Embryonic facial prominence (tissue), 1 donor: ENCODE measurements at regions not wholly inside any gene's neighbourhood (a gene's known extent, or its start where the extent isn't known, plus 50 kb on each side); places are given as distances from the start of the nearest gene placed in this dataset.

ENCODE experiments used
- DNase-seq: peaks from one replicate; pipeline ENCODE4 v3.0.0-alpha.2; 2016; ENCODE audit errors: extremely low spot score

DNA sequence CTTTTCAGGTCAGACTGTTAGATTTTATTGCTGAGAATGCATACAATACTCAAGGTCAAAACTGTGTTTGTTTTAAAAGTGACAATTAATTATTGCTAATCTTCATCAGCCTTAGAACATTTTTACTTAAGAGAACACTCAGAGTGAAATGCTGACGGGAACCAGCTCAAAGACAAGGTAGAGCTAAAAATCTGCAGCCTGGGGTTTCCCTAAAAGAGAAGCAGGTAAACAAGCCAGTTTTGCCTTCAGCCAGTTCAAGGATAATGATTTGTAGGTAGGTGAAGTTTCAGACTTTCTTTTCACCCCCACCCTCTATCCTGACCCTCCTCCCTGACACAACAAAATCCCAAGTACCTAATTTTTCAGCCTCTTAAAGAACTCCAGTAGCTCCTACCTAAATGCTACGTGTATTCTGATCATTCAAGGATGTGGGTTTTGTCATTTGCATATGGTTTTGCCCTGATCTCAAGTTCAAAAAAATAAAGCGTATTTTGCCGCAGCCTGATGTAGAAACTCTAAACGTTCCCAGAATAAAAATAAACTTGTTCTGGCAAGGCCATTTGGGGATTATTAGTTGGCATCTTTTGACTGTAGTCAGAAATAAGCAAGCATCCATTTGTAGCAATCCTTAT lies 407.2 kb downstream of the EFNA5 start:
- DNase-seq = no peak

- DNase-seq = no peak
These were observed 412.7 kb downstream of the EFNA5 start for GRCh38 chr5:107257885-107258520.

DNA sequence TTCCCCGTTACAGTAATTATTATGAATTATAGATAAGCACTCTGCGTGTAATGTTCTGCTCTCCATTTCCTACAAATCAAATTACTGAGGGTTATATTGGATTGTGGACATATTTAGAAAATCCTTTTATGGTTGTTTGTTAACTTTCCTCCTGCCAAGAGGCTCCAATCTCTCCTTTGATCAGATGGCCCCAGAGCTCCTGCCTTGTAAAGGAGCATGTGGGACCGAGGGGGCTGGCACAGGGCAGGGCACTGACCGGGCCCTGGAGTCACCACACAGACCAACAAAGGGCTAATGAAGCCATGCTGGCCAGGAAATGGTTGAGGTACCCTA lies 415.9 kb downstream of the EFNA5 start:
- no peak for DNase-seq

- no peak for DNase-seq
These were observed 416.4 kb downstream of the EFNA5 start for GRCh38 chr5:107254214-107254901.

GRCh38 chr5:107253246-107253645 lies 417.5 kb downstream of the EFNA5 start:
- DNase-seq = no peak

DNA sequence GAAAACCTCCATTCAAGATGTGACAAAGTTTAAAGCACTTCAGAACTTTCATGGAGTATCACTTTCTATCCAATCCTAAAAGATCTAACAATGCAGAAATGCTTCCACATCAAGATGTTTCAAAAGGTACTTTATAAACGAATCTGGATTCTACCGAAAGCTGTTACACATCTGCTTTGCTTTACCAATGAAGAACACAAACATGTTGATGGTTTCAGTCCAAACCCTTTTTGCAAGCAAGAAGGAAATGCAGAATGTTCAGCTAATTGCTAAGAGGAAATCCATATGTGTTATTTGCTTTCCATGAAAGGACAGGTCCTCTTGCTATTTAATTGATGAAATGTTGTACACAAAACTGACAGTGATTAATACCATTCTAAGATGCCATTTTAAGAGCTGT lies 419.6 kb downstream of the EFNA5 start:
- DNase-seq = no peak

GRCh38 chr5:107248066-107248695 lies 422.6 kb downstream of the EFNA5 start:
- no peak for DNase-seq

GRCh38 chr5:107247427-107247826 lies 423.3 kb downstream of the EFNA5 start:
- DNase-seq = no peak

- no peak for DNase-seq
These were observed 427.5 kb downstream of the EFNA5 start for GRCh38 chr5:107243220-107243579.

DNA sequence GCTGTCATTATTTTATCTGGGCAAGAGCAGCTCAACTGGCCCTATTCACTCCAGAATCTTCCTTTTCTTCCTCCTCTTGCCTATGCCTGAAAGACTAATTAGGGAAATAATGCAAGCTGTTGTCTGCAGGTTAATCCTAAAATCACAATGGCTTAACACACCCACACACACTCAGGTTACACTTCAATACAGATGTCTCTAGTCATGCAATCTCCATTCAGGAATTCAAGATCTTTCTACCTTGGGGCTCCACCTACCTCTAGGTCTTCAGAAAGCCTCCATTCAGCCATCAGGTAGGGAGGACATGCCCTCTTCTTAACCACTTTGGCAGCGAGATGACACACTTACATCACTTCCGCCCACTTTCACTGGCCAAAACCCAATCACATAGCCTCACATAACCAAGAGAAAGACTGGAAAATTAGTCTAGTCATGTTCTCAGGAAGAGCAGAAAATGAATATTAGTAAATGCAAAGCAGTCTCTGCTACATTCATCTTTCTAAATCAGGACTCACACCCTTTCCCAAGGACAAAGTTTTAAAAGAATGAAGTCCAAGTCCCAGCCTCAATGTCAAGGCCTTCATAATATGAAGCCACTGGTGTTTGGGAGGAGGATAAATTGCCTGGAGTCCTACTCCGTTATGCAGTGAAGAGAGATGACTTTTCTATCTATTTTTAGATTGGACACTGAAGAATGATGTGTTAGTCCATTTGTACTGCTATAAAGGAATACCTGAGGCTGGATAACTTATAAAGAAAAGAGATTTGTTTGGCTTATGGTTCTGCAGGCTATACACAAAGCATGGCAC lies 428.1 kb downstream of the EFNA5 start:
- DNase-seq = no peak

GRCh38 chr5:107241841-107242240 lies 428.9 kb downstream of the EFNA5 start:
- no peak for DNase-seq

GRCh38 chr5:107235167-107235566 lies 435.6 kb downstream of the EFNA5 start:
- no peak for DNase-seq

DNA sequence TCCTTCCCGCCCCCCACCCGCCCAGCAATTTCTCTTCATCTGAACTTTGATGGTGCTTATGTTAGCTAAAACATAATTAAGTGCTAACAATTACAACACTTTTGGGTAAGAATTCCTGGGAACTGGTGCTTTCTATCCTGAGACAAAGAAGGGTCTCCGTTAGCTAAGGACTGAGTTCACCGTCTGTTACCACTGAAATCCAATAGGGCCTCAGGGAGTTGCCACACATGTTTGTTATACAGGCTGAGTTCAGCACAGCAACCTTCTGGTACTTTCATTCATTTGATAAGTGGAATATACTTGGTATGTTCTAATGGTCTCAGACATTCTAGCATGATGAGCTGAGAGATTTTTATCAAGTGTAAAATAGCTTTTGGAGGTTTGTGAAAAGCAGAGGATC lies 437.9 kb downstream of the EFNA5 start:
- no peak for DNase-seq

DNA sequence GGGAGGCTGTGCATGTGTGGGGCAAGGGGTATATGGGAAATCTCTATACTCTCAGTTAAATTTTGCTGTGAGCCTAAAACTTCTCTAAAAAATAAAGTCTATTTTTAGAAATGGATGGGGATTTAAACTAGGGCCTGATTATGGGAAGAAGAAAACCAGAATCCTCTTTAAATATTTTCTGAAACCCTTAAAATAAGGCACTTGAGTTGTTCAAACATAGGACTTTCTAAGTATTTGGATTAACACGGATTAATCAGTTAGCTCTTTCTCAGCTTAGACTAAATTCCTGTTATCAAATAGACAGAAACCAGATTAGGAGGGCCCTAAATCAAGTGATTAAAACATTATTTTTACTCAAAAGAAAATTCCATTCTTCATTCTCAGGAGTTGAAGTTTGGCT lies 438.4 kb downstream of the EFNA5 start:
- no peak for DNase-seq

DNA sequence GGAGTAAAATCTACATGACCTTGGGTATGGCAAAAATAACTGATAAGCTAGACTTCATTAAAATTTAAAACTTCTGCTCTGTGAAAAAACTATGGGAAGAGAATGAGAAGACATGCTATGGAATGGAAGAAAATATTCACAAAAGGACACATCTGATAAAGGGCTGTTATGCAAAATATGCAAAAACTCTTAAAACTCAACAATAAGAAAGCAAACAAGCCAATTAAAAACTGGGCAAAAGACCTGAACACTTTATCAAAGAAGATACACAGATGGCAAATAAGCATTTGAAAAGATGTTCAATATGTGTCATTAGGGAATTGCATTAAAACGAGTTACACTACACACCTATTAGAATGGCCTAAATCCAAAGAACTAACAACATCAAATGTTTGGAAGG lies 439.5 kb downstream of the EFNA5 start:
- DNase-seq = no peak

DNA sequence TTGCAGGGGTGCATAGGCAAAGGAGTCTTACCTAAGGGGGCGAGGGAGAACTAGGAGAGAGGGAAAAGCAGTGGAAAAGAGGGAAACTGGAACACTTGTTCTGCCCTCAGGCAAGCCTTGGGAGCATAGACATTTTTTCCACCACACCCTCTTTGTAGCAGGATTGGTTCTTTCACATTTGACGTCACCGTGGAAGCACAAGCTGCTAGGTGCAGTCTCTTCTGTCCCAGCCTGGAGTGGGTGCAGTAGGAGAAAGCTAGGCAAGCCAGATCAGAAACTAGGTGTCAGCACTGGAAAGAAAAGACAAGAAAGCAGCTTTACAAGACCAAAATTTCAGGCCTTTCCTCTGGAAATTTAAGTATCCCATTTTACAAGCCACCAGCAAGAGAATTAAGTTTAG lies 440.4 kb downstream of the EFNA5 start:
- DNase-seq = no peak

- no peak for DNase-seq
These were observed 442.5 kb downstream of the EFNA5 start for GRCh38 chr5:107228226-107228625.

DNA sequence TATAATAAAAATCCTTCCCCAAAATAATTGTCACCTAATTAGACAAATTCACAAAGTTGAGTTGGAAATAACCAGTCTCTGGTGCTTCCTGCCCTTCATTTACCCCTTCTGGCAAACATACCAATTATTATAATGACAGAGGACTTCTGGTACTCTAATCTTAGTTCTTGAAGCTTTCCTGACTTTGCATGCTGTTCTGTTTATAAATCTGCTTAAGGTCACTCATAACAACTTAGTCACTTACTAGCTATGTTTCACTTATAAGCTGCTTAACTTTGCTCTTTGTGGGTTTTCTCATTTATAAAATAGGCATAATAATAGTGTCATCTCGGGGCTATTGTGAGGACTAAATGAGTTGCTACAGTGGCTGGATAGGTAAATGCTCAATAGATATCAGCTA lies 446.5 kb downstream of the EFNA5 start:
- no peak for DNase-seq

GRCh38 chr5:107223066-107223465 lies 447.7 kb downstream of the EFNA5 start:
- no peak for DNase-seq

DNA sequence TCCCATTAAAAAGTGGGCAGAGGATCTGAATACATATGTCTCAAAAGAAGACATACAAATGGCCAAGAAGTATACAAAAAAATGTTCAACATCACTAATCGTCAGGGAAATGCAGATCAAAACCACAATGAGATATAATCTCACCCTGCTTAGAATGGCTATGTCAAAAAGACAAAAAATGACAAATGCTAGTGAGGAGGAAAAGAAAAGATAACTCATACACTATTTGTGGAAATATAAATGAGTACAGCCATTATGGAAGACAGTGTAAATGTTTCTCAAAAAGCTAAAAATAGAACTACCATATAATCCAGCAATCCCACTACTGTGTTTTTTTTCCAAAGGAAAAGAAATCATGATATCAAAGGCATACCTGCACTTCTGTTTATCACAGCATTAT lies 450.7 kb downstream of the EFNA5 start:
- no peak for DNase-seq

DNA sequence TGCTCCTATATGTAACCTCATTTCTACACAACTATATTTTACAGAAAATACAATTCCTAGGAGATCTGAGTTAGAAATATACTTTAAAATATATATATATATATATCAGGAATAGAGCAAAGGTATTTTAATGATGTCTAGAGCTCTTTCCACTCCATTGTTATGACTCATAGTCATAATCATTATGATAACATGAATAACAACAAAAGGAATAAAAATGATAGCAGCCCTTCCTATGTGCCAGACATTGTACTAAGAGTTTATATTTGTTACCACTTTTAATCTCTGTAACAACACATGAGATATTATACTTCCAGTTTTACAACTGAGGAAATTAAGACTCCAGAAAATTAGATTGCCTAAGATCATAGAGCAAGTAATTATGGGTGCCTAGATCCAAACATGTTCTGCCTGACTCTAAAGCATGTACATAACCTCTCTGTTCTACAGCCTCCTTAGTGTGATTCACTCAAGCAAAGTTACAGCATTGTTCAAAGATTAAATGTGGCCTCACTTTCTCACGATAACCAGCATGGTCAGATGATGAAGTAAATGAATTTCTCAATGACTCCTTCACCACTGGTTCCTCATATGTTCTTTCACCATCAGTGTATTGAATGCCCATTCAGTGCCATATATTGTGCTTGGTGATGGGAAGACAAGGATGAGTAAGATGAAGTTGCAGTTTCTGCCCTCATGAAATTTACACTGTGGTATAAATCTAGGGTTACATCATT lies 452.1 kb downstream of the EFNA5 start:
- no peak for DNase-seq

DNA sequence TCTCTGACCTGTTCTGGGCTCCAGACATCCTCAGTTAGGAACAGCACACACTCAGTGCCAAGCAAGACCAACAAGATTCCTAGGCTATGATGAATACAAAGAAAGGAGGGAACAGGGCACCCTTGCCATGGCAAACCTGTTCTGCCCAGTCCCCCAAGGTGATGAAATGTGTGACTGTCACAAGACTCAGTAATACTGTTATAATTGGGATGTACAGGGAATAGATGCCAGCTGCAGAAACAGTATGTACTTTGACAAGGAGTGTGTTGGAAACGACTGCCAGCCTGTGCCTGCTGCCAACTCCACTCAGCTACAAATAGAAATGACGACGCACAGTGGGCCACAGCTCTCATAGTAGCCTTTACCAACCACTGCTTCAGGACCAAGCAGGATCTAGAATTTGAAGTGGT lies 453.0 kb downstream of the EFNA5 start:
- no peak for DNase-seq
